ENCODE measurements at regions not wholly inside any gene's neighbourhood (a gene's known extent, or its start where the extent isn't known, plus 50 kb on each side); places are given as distances from the start of the nearest gene placed in this dataset.

- H3K27me3 Mint-ChIP-seq (ENCODE audit: low read depth in 2 of 2), result peaks cover 2 to 11% of the 10 kb centered on the region in 2 donors
- peaks cover 3 to 13% of the 10 kb centered on the region in 2 donors for H3K9me3 Mint-ChIP-seq
- intact Hi-C loops (cut with micrococcal nuclease), result no loop called here
- H3K27ac Mint-ChIP-seq, result no peak overlapping the region
- Histone ChIP-seq H3K9me3 (ENCODE audit: control insufficient read depth, insufficient read depth, low read length) (no peaks in the 10 kb centered on the region), H3K27ac (ENCODE audit: low read length) (no peak overlapping the region), H3K27me3 (ENCODE audit: control insufficient read depth, insufficient read depth, low read length) (no peaks in the 10 kb centered on the region), H3K4me3 (ENCODE audit: low read length) (no peak overlapping the region), H3K36me3 (ENCODE audit: control insufficient read depth, insufficient read depth, low read length) (no peaks in the 10 kb centered on the region), H3K4me1 (ENCODE audit: control insufficient read depth, insufficient read depth, low read length) (no peaks in the 10 kb centered on the region)
- H3K4me3 Mint-ChIP-seq, result no peak overlapping the region
- ATAC-seq (no peak), DNase-seq (no peak)
- no peaks in the 10 kb centered on the region for H3K4me1 Mint-ChIP-seq
- 95% methylated on average over 3 of the region's 5 CpGs for WGBS (ENCODE audit: insufficient coverage)
- peaks cover 14% of the 10 kb centered on the region for H3K36me3 Mint-ChIP-seq
- no peak for TF ChIP-seq CTCF (IDR thresholded peaks at IDR 0.05)
These were observed 70.5 kb downstream of the LINC01488 start for GRCh38 chr11:69551963-69552362.

- no peaks in the 10 kb centered on the region for H3K27me3 ChIP-seq (ENCODE audit: control insufficient read depth, insufficient read depth, low read length)
- H3K36me3 ChIP-seq (ENCODE audit: control insufficient read depth, insufficient read depth, low read length), result no peaks in the 10 kb centered on the region
- peaks cover 5 to 11% of the 10 kb centered on the region in 2 donors for H3K27me3 Mint-ChIP-seq (ENCODE audit: low read depth in 2 of 2)
- no peak for ATAC-seq
- no peak overlapping the region for H3K27ac ChIP-seq (ENCODE audit: low read length)
- peaks cover 14% of the 10 kb centered on the region for H3K36me3 Mint-ChIP-seq
- no peaks in the 10 kb centered on the region for H3K4me1 ChIP-seq (ENCODE audit: control insufficient read depth, insufficient read depth, low read length)
- no peak overlapping the region for H3K4me3 ChIP-seq (ENCODE audit: low read length)
- TF ChIP-seq CTCF (IDR thresholded peaks at IDR 0.05), result no peak
- no peak for DNase-seq
- H3K27ac Mint-ChIP-seq, result no peak overlapping the region
- peaks cover 3 to 13% of the 10 kb centered on the region in 2 donors for H3K9me3 Mint-ChIP-seq
- 88% methylated on average over 7 of the region's 7 CpGs for WGBS (ENCODE audit: insufficient coverage)
- intact Hi-C loops (cut with micrococcal nuclease), result no loop called here
- H3K9me3 ChIP-seq (ENCODE audit: control insufficient read depth, insufficient read depth, low read length), result no peaks in the 10 kb centered on the region
- H3K4me3 Mint-ChIP-seq, result no peak overlapping the region
- H3K4me1 Mint-ChIP-seq, result no peaks in the 10 kb centered on the region
These were observed 71.5 kb downstream of the LINC01488 start for GRCh38 chr11:69552951-69553350.

GRCh38 chr11:69553416-69554357 lies 72.2 kb downstream of the LINC01488 start:
- ATAC-seq, result no peak
- H3K9me3 Mint-ChIP-seq, result peaks cover 3 to 11% of the 10 kb centered on the region in 2 donors
- no peak overlapping the region for H3K4me3 Mint-ChIP-seq
- H3K4me1 ChIP-seq (ENCODE audit: control insufficient read depth, insufficient read depth, low read length), result peaks cover 6% of the 10 kb centered on the region
- whole genome bisulfite sequencing (ENCODE audit: insufficient coverage), result 97% methylated on average over 14 of the region's 14 CpGs
- no peaks in the 10 kb centered on the region for H3K4me1 Mint-ChIP-seq
- H3K9me3 ChIP-seq (ENCODE audit: control insufficient read depth, insufficient read depth, low read length), result no peaks in the 10 kb centered on the region
- no peak for TF ChIP-seq CTCF (IDR thresholded peaks at IDR 0.05)
- intact Hi-C loops (cut with micrococcal nuclease), result no loop called here
- H3K4me3 ChIP-seq (ENCODE audit: low read length), result no peak overlapping the region
- no peaks in the 10 kb centered on the region for H3K36me3 ChIP-seq (ENCODE audit: control insufficient read depth, insufficient read depth, low read length)
- peaks cover 10 to 12% of the 10 kb centered on the region in 2 donors for H3K27me3 Mint-ChIP-seq (ENCODE audit: low read depth in 2 of 2)
- H3K27ac Mint-ChIP-seq, result no peak overlapping the region
- no peak for DNase-seq
- no peak overlapping the region for H3K27ac ChIP-seq (ENCODE audit: low read length)
- no peaks in the 10 kb centered on the region for H3K27me3 ChIP-seq (ENCODE audit: control insufficient read depth, insufficient read depth, low read length)
- H3K36me3 Mint-ChIP-seq, result peaks cover 14% of the 10 kb centered on the region

Data from natural killer cell (primary cell).